Effector CD8-positive, alpha-beta T cell (primary cell): ENCODE measurements at regions not wholly inside any gene's neighbourhood (a gene's known extent, or its start where the extent isn't known, plus 50 kb on each side); places are given as distances from the start of the nearest gene placed in this dataset.
"Not testable (repeated sequence)": the region's sequence is repeated elsewhere in the genome, so short reads cannot be mapped to it uniquely, and the experiment has no call there.

Source experiments
- DNase-seq: peaks from one replicate; lab custom pipeline; 2025; lab: John Stamatoyannopoulos, UW

DNA sequence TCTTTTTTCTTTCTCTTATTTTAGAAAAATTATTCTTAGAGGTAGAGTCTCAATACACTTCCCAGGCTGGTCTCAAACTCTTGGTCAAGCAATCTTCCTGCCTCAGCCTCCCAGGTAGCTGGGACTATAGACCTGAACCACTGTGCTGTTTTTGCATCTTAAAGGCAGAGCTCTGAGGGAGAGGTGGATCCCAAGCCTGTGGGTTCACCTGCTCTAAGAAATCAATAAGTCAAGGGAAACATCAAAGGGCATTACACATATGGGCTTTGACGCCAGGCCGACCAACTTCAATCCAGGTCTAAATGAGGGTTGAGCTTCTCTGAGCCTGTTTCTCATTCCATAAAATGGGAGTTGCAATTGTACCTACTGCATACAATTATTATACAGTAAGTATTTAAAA, 223.9 kb downstream of the LY86 start:
- no peak for DNase-seq

DNA sequence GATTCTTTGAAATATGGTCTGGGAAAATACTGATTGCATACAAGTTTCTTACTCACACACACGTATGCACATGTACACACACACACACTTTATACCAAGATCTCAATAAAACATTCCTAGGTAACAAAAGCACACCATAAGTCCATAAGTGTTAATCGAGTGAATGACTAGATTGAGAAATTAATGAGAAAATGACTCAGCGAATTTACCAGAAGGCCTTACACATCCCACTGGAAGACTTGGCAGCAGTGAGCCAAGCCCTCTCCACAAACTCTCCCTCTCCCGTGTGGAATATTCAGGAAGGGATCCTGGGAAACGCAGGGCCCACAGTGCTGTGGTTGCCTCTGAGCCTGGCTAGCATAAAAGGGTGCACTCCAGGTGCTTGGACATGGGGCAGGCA, 227.2 kb downstream of the LY86 start:
- no peak for DNase-seq

DNA sequence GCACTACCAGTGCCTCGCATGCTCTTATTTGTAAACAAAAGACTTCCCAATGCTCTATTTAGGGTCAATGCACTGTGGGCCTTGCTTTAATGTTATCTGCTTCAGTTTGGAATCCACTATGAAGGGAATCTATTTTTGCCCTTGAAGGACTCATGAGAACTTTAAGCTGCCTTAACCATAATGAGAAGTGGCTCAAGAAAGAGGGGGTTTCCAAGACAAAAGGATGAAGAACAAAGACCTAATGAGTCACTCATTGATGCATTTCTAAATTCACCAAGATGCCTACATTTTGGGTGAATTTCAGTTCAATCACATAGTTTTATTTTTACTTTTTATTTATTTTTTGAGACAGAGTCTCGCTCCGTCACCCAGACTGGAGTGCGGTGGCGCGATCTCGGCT, 228.2 kb downstream of the LY86 start:
- DNase-seq: no peak

DNA sequence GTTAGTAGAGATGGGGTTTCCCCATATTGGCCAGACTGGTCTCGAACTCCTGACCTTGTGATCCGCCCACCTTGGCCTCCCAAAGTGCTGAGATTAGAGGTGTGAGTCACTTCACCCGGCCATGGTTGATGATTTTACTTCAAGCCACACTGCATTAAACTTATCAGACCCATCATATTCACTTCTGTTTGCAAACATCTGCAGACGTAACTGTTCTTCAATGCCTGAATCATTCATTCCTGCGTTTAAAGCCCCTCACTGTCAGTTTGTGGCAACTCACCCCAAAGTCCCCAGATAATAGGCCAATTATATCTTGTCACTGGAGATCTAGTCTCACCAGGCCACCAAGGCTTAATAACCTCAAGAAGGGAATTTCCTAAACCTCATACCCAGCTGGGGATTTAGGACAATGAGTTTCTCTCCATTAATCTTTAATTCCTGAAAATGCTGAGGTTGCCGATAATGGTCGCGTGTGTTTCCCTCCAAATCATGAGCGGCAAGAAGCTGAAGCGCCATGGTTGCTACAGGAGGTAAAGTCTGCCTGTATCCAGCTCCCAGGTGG, 229.6 kb downstream of the LY86 start:
- no peak for DNase-seq

DNA sequence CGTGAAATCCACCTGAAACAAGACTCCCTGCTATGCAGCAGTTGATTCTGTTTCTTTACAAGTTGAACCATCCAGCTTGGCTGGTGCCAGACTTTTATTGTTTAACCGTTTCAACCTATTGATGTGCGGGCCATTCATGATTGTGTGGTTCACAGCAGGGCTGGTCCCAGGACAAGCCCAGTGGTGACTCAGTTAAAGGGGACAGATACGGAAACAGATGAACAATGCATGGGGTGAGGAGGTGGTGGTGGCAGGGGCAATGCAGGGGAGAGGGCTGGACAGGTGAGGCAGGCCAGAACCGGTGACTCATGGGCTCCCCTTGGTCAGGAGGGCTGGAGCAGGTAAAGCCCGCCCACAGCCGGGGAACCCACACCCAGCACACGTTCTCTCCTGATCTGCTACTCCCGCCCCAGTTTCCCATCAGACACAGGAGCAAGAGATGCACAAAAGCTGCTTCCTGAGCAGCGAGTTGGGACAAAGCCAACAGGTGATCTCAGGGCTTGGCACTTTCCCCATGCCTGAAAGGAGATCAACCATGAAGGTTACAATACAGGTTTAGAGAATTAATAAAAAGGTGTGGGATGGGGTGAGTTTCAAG, 232.2 kb downstream of the LY86 start:
- no peak for DNase-seq

DNA sequence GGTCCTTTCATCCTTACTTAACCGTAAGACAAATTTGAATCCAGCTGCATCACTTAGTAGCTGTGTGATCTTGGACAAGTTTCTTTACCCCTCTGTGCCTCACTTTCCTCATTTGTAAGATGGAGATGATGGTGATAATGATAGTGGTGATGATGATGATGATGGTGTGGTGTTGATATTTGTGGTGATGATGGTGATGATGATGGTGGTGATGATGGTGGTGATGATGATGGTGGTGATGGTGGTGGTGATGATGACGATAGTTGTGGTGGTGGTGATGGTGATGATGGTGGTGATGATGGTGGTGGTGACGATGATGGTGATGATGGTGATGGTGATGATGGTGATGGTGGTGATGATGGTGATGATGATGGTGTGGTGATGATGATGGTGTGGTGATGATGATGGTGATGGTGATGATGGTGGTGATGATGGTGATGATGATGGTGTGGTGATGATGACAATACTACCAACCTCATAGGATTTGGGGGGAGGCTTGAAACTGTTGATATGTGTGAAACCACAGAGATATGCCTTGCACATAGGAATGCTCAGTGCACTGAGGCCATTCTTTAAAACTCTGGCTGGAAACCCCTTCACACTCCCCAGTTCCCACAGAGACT, 233.2 kb downstream of the LY86 start:
- DNase-seq: no peak

DNA sequence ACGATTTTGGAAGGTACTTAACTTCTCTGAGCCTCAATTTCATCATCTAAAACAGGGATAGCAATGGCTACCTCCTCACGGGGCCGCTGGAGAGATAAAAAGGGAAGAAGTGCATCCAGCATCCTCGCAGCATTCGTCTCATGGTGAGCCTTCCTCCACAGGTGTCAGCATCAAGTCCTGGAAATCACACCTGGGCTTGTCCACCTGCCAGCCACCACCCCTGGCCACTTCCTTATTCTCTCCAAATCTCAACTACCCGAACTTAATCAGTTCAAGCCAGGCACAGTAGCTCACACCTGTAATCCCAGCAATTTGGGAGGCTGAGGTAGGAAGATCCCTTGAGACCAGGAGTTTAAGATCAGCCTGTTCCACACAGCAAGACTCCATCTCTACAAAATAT, 234.5 kb downstream of the LY86 start:
- DNase-seq: no peak

DNA sequence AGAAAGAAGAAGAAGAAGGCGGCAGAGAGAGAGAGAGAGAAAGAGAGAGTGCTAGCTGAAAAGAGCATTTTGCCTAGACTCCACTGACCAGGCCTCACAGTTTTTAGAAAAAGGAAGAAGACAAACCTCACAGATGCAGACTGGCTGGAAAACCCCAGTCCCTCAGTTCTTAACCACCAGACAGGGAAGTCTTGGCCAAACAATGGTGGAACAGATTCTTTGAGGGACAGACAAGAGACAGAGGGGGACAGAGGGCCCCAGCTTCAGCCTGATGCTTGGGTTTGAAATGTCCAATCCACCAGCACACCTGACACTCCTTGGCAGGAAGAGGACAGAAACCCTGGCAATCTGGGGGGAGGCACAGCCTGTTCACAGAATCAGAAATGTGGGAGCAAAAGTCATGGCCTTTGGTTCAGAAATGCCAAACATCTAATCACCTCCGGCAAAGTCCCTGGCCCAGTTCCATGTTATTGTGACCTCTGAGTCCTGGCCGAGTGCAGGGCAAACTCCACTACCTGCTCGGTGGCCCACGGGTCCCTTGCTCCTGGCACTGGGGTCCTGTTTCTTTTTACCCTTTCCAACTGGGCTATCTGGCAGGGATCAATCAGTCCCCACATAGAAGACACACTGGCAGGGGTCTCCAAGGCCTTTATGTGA, 235.2 kb downstream of the LY86 start:
- no peak for DNase-seq

DNA sequence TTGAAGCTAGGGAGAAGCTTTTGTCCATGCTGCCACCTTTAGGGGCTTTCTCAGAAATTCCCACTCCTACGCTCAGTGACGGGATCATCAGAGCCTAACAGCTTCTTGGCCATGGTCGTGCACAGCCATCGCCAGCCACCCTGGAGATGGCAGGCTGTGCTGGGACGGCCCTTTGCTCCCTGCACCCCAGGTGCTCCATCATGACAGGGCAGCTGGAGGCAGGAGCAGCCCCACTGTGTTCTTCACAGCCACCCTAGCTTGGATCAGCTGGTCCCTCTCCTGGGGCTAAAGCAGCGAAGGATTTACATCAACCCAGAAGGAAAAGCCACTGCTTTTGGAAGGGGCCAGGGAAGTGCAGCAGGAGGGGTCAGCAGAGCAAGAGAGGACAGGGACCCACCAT, 235.9 kb downstream of the LY86 start:
- DNase-seq: no peak

DNA sequence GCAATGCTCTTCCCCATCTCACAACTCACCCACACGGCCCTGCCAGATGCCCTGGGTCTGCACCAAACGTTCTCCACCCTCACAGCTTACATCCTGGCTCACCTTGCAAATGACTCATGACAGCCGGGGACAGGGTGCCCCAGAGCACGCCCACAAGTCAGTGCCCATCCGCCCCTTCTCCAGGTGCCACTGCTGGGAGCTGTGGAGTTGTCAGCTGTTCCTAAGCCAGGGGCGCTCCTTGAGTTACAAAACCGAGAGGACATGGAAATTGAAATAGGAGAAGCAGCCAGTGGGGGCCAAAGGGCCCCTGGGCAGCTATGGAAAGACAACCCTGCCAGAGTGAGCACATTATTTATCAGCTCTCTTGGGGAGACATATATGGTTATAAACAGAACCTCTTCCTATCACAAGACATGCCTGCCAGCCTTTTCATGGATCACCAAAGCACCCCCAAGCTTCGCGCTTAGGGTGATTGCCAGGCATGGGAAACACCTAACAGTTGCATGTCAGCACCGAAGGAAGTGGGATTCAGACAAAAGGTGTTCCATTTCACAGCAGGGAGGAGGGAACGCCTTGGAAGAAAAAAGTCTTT, 236.8 kb downstream of the LY86 start:
- DNase-seq: no peak

DNA sequence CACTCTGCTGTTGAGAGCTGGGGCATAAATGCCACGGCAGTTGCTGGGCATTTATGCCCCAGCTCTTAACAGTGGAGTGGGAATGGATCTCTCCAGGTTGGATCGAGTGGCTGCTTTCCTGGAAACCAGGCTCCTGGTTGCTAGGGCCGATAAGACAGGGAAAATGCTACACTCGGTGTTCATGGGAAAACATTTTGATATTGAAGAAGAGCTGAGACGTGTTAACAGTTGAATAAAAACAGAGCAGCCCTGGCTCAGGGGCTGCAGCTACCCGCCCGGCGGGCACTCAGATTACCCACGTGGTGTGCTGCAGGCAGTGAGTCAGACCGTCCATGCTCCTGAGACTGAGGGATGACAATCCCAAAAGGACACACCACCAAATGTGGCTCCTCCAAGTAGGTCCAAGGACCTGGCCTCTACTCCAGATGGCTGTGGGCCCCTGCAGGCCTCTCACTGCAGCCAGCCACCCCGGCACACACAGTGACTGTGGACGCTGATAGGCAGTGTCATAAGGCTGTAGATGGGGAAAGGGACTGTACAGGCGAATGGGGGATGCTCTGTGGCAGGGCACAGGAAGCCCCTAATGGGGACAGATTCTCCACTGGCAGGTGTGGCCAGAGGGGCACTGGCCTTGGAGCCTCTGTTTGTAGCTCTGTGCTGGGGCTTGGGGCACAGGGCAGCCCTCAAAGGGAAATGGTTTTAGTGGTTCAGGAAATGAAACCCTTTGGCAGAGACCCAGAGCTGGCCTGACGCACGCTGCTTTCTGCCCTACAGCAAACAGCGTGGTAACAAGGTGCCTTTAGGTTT, 237.8 kb downstream of the LY86 start:
- no peak for DNase-seq

DNA sequence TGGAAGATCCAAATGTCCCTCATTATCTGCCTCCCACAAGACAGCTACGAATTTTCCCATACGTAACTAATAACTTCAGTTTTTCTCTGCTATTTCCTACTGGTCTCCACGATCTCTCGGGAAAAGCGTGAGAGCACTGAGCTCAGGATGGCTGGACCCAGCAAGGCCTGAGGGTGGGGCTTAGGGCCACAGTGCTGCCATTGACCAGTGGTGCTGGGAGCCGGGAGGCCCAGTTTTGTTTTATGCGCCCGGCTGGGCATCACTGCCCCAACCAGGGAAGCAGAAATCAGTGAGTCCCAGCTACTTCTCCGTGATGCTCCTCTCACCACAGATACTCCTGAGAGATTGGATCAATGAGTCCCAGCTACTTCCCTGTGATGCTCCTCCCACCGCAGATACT, 238.4 kb downstream of the LY86 start:
- no peak for DNase-seq

DNA sequence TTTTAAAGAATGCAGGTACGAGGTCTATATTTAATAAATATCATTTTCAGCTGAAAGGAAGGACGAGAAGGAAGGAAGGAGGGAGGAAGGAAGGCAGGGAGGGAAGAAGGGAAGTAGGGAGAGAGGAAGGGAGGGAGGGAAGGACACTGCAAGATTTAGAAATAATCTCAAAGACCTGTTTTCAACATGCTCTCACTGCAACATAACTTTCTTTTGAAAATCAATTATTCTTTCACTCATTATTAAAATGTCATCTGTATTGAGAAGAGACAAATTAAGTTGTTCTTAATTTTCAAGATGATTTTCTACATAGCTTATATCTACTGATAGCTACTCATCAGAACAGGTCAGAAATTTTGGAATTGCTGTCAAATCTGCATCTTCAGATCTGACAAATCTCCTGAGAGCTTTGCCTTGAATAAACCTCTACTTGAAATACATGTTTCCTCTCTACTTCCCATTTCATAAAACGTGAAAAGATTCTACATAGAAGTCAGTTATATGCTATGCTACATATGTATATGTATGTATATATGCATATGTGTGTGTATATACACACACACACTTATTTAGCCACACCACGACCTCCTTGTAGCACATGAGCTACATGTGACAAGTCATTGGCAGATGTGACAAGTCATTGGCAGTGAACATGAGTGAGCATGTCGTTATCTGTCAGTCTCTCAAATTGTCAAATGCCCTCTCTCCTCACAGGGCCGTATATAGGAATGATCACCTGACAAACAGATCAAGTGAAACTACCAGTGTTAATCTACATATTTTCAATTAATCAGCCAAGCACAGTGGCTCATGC, 241.6 kb downstream of the LY86 start:
- no peak for DNase-seq

DNA sequence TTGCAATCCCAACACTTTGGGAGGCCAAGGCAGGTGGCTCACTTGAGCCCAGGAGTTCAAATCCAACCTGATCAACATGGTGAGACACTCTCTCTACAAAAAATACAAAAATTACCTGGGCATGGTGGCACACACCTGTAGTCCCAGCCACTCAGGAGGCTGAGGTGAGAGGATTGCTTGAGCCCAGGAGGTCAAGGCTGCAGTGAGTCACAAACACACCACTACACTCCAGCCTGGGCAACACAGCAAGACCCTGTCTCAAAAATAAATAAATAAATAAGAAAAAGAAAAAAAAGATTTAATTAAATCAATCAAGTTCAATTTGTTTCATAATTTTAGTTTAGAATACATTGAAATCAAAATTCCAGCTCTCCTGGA, 242.2 kb downstream of the LY86 start:
- not testable (repeated sequence) for DNase-seq

DNA sequence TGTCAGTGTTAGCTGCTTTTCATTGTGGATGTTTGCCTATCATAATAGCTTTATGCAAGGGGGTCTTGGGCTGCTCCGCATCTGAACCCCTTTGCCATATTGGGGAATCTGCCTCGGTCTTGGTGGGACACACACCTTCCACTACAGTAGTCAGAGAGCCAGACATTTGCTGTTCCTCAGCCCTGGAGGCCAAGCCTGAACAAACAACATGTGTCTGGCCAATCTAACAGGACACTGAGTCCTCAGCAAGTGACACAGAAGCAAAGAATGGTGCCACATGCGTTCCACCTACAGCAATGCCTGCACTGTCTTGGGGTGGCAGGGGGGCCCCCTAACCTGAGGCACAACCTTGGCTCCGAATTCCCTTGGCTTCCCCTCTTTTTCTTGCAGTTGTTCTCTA, 243.9 kb downstream of the LY86 start:
- DNase-seq: no peak

DNA sequence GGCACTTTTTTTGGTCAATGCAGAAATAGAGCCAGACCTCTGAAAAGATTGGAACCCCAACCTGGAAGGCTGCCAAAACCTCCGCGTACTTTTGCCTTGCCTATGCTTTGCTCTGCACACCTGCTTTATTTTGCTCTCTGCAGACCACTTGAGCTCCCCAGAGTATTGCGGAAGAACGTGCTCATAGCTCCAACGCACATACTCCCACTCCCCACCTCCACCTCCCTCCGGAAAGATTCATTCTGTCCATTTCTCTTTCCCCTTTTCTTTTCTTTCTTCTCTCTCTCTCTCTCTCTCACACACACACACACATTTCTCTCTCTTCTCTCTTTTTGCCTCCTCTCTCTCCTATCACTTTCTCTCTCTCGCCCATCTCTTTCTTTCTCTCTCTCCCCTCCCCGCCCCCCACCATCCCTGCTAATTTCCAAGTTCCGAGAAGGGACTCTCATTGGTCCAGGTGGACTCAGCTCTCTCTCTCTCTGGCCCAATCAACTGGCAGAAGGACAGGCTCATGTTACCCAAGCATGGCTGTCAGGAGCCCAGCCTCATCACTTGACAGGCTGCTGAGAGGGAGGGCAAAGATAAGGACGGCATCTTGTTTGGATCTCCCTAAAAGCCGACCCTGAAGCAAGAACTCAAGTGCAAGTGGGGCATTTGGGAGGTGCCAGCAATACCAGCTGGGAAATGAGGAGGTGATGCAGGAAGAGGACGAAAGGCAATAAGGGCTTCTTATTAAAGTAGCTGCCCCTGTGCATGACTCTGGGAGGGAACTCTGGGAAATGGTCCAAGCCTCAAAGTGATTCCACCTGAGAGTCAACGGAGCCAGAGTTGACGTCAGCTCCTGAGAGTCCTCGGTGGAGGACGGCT, 246.1 kb downstream of the LY86 start:
- no peak for DNase-seq

DNA sequence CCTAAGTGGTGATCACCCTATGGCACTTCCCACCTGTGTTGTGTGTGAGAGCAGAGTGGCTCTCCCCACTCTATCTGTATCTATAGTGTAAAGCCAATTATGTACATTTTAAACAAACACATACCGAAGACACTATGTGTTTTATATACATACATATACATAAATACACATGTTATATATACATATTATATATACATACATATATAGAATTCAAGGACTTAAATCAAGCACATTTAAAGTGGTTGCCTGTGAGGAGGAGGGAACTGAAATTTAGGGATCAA, 246.6 kb downstream of the LY86 start:
- DNase-seq: no peak

DNA sequence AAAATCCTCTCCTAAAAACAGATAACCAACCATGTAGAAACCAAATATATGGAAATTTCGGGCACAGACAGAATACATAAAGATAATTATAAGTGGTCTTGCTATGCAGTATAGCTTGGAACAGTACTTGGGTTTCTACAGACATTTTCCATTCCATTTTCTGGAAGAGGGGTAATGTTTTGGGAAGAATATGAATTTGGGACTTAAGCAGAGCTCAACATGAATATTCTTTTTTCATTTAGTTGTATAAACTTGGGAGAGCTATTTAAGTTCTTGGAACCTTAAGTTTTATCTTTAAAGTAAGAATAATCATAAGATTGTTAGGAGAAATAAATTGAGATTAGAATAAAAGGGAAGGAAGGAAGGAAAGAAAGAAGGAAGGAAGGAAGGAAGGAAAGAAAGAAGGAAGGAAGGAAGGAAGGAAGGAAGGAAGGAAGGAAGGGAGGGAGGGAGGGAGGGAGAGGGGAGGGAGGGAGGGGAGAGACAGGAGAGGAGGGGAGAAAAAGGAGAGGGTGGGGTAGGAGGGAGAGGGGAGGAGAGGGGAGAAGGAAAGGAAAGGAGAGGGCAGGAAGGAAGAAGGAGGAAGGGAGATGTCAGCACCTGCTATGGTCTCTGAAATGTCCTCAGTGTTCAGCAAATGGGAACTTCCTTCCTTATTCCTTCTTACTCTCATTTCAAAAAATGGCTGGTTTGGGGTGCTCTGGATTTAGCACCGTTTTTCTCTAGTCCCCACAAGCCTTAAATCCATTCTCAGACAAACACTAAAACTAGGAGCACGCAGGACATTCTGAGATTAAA, 248.3 kb downstream of the LY86 start:
- DNase-seq: no peak

DNA sequence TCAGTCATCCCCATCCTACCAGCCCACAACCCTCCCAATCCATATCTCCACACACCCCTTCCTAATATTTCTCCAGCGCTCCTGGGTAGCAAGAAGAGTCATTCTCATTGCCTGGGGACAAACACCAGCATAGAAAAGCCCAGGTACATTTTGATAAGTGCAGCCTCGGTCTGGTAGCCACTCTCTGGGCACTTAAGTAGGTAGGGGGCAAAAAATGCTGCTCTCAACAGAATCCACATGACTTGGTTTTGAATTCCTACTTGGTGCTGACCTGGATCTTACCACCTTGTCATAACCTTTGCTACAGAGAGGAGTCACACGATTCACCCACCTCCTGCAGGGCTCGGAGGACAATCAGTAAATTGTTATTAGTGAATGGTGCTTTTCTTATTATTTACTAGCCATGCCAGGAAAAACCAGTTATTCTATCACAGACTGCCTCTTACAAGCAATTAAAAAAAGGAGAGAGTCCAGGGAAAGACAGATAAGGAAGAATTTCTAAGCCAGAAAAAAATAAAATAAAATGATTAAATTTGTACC, 249.1 kb downstream of the LY86 start:
- no peak for DNase-seq
